ENCODE measurements at regions not wholly inside any gene's neighbourhood (a gene's known extent, or its start where the extent isn't known, plus 50 kb on each side); places are given as distances from the start of the nearest gene placed in this dataset.

GRCh38 chr6:26197933-26198721 lies 110.9 kb downstream of the HFE start:
- Mint-ChIP-seq H3K27me3 (ENCODE audit: low read depth) (no peaks in the 10 kb centered on the region), H3K9me3 (ENCODE audit: low read depth) (no peaks in the 10 kb centered on the region), H3K4me1 (ENCODE audit: low read depth) (peaks cover 49% of the 10 kb centered on the region), H3K27ac (ENCODE audit: unreplicated experiment) (peak overlapping the region; percentile 96), H3K4me3 (ENCODE audit: unreplicated experiment) (peak overlapping the region; percentile 83), H3K36me3 (ENCODE audit: low read depth) (no peaks in the 10 kb centered on the region)
- DNase-seq (ENCODE audit: low spot score) = no peak
- no peak for TF ChIP-seq CTCF (IDR thresholded peaks at IDR 0.05)

- Mint-ChIP-seq H3K4me3 (ENCODE audit: unreplicated experiment) (peak overlapping the region; percentile 83), H3K9me3 (ENCODE audit: low read depth) (no peaks in the 10 kb centered on the region), H3K27ac (ENCODE audit: unreplicated experiment) (peak overlapping the region; percentile 96), H3K27me3 (ENCODE audit: low read depth) (no peaks in the 10 kb centered on the region), H3K4me1 (ENCODE audit: low read depth) (peaks cover 50% of the 10 kb centered on the region), H3K36me3 (ENCODE audit: low read depth) (no peaks in the 10 kb centered on the region)
- no peak for TF ChIP-seq CTCF (IDR thresholded peaks at IDR 0.05)
- no peak for DNase-seq (ENCODE audit: low spot score)
Measured at GRCh38 chr6:26198722-26199056, 111.5 kb downstream of the HFE start.

- Mint-ChIP-seq H3K27ac (ENCODE audit: unreplicated experiment) (peak overlapping the region; percentile 96), H3K36me3 (ENCODE audit: low read depth) (no peaks in the 10 kb centered on the region), H3K4me1 (ENCODE audit: low read depth) (peaks cover 54% of the 10 kb centered on the region), H3K27me3 (ENCODE audit: low read depth) (no peaks in the 10 kb centered on the region), H3K9me3 (ENCODE audit: low read depth) (no peaks in the 10 kb centered on the region), H3K4me3 (ENCODE audit: unreplicated experiment) (peak overlapping the region; percentile 83)
- no peak for DNase-seq (ENCODE audit: low spot score)
- TF ChIP-seq CTCF (IDR thresholded peaks at IDR 0.05) = no peak
Measured at GRCh38 chr6:26199057-26199772, 112.0 kb downstream of the HFE start.

- Mint-ChIP-seq H3K9me3 (ENCODE audit: low read depth) (no peaks in the 10 kb centered on the region), H3K4me1 (ENCODE audit: low read depth) (peaks cover 46% of the 10 kb centered on the region), H3K27ac (ENCODE audit: unreplicated experiment) (peak overlapping the region; percentile 96), H3K36me3 (ENCODE audit: low read depth) (no peaks in the 10 kb centered on the region), H3K4me3 (ENCODE audit: unreplicated experiment) (peak overlapping the region; percentile 83), H3K27me3 (ENCODE audit: low read depth) (no peaks in the 10 kb centered on the region)
- DNase-seq (ENCODE audit: low spot score) = no peak
- no peak for TF ChIP-seq CTCF (IDR thresholded peaks at IDR 0.05)
Measured at GRCh38 chr6:26199773-26200764, 112.8 kb downstream of the HFE start.
